ENCODE measurements at regions not wholly inside any gene's neighbourhood (a gene's known extent, or its start where the extent isn't known, plus 50 kb on each side); places are given as distances from the start of the nearest gene placed in this dataset.

- H3K27ac ChIP-seq (ENCODE audit: low read length), result no peak overlapping the region
- no peaks in the 10 kb centered on the region for H3K27me3 ChIP-seq (replicated peaks; ENCODE audit: insufficient read depth, low read length)
- H3K9me2 ChIP-seq (replicated peaks; ENCODE audit: insufficient read depth, low read length), result no peaks in the 10 kb centered on the region
- H3K36me3 ChIP-seq (replicated peaks; ENCODE audit: insufficient read depth, low read length), result no peaks in the 10 kb centered on the region
- no peak overlapping the region for H3K9ac ChIP-seq (ENCODE audit: low read length)
- H3K4me3 ChIP-seq (ENCODE audit: low read length), result no peak overlapping the region
- no peaks in the 10 kb centered on the region for H3K79me2 ChIP-seq (ENCODE audit: low read length)
- DNase-seq, result no peak
- no peak for TF ChIP-seq EZH2 (optimal IDR thresholded peaks at IDR 0.05; ENCODE audit: low read depth, low read length)
- no peak for TF ChIP-seq CTCF (IDR thresholded peaks at IDR 0.05; ENCODE audit: low read length)
- TF ChIP-seq EZH2phosphoT487 (IDR thresholded peaks at IDR 0.05; ENCODE audit: low read length), result no peak
- no peaks in the 10 kb centered on the region for H3F3A ChIP-seq (ENCODE audit: insufficient read depth, low read length)
- H3K9me3 ChIP-seq (replicated peaks; ENCODE audit: insufficient read depth, low read length), result no peaks in the 10 kb centered on the region
- no peak overlapping the region for H2AFZ ChIP-seq (ENCODE audit: low read length)
- H4K20me1 ChIP-seq (ENCODE audit: insufficient read depth, low read length), result no peaks in the 10 kb centered on the region
- H3K4me1 ChIP-seq (ENCODE audit: low read length), result no peaks in the 10 kb centered on the region
- H3K4me2 ChIP-seq (ENCODE audit: low read depth, low read length), result no peak overlapping the region
Measured at GRCh38 chr6:19552076-19552475, 285.1 kb upstream of the ID4 start.

DNA sequence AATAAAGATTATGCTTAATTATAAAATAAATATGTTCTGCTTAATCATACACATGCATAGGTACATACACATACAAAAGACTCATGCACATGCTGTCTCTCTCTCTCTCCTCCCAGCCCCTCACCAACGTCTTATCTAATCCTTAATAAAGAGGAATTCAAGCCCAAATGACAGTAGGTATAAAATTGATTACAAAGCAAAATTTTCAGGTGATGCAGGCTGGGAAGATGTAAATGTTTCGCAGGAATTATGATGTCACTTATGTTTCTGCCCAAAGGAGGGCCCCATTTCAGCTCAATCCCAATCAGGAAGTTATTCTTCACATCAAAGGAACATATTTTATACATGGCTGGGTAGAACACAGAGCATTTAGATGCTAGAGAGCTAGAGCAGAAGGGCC, 284.6 kb upstream of the ID4 start:
- Histone ChIP-seq H3K4me3 (ENCODE audit: low read length) (no peak overlapping the region), H3K4me1 (ENCODE audit: low read length) (no peaks in the 10 kb centered on the region), H3K9ac (ENCODE audit: low read length) (no peak overlapping the region), H3K36me3 (replicated peaks; ENCODE audit: insufficient read depth, low read length) (no peaks in the 10 kb centered on the region), H3K9me3 (replicated peaks; ENCODE audit: insufficient read depth, low read length) (no peaks in the 10 kb centered on the region), H4K20me1 (ENCODE audit: insufficient read depth, low read length) (no peaks in the 10 kb centered on the region), H3K27me3 (replicated peaks; ENCODE audit: insufficient read depth, low read length) (no peaks in the 10 kb centered on the region), H3F3A (ENCODE audit: insufficient read depth, low read length) (no peaks in the 10 kb centered on the region), H3K79me2 (ENCODE audit: low read length) (no peaks in the 10 kb centered on the region), H3K4me2 (ENCODE audit: low read depth, low read length) (no peak overlapping the region), H3K27ac (ENCODE audit: low read length) (no peak overlapping the region), H3K9me2 (replicated peaks; ENCODE audit: insufficient read depth, low read length) (no peaks in the 10 kb centered on the region), H2AFZ (ENCODE audit: low read length) (no peak overlapping the region)
- DNase-seq, result no peak
- TF ChIP-seq EZH2 (optimal IDR thresholded peaks at IDR 0.05; ENCODE audit: low read depth, low read length) (no peak), EZH2phosphoT487 (IDR thresholded peaks at IDR 0.05; ENCODE audit: low read length) (no peak), CTCF (IDR thresholded peaks at IDR 0.05; ENCODE audit: low read length) (no peak)

DNA sequence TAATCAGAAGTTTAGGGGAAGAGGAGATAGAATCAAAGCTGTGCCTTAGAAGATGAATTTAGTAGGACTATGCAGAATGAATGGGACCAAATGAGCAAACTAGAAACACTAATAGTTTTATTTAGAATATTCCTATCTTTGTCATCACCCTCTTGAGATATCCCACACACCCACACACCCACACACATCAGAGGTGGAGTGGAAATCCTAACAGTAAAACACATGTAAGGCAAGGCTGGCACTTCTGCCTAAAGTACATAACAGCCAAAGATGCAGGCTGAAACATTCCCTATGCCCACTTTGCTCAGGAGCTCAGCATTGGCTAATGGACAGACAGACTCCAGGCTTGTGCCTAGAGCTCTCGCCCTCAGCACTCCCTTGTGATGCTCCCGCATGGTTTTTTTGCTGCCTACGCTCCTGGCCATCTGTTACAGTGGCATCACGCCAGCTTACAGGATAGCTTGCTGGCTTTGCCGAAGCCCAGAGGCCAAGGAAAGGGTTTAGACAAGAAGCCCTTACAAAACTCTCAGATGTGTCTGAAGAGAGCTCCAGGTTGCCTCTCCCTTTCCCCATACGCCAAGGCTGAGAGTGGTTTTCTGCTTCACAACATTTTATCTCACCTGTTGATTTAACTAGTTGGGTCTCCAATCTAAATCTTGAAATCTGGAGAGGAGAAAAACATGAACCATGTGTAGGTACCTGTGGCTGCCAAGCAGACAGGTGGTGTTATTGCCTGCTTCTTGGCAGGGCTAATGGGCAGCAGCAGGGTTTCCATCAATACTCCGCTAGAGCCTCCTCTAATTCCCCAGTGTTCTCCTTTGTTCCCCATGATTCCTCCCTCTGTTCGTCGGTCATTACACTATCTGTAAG, 282.6 kb upstream of the ID4 start:
- Histone ChIP-seq H4K20me1 (ENCODE audit: insufficient read depth, low read length) (no peaks in the 10 kb centered on the region), H3K36me3 (replicated peaks; ENCODE audit: insufficient read depth, low read length) (no peaks in the 10 kb centered on the region), H3K4me3 (ENCODE audit: low read length) (no peak overlapping the region), H3K9me3 (replicated peaks; ENCODE audit: insufficient read depth, low read length) (no peaks in the 10 kb centered on the region), H3F3A (ENCODE audit: insufficient read depth, low read length) (no peaks in the 10 kb centered on the region), H2AFZ (ENCODE audit: low read length) (no peak overlapping the region), H3K9me2 (replicated peaks; ENCODE audit: insufficient read depth, low read length) (no peaks in the 10 kb centered on the region), H3K9ac (ENCODE audit: low read length) (no peak overlapping the region), H3K27me3 (replicated peaks; ENCODE audit: insufficient read depth, low read length) (no peaks in the 10 kb centered on the region), H3K4me2 (ENCODE audit: low read depth, low read length) (no peak overlapping the region), H3K79me2 (ENCODE audit: low read length) (no peaks in the 10 kb centered on the region), H3K4me1 (ENCODE audit: low read length) (no peaks in the 10 kb centered on the region), H3K27ac (ENCODE audit: low read length) (no peak overlapping the region)
- TF ChIP-seq CTCF (IDR thresholded peaks at IDR 0.05; ENCODE audit: low read length) (no peak), EZH2 (optimal IDR thresholded peaks at IDR 0.05; ENCODE audit: low read depth, low read length) (no peak), EZH2phosphoT487 (IDR thresholded peaks at IDR 0.05; ENCODE audit: low read length) (no peak)
- no peak for DNase-seq

Measured in MM.1S (cell line).